Activated CD4-positive, alpha-beta T cell treated with anti-CD3 and anti-CD28 coated beads, Interleukin-2, amount 50 U/mL, for 48 hours (primary cell): ENCODE measurements at regions not wholly inside any gene's neighbourhood (a gene's known extent, or its start where the extent isn't known, plus 50 kb on each side); places are given as distances from the start of the nearest gene placed in this dataset.
"Not testable (repeated sequence)": the region's sequence is repeated elsewhere in the genome, so short reads cannot be mapped to it uniquely, and the experiment has no call there.

Experiments used
- DNase-seq, 2 experiments: peaks; one replicate each; pipeline ENCODE4 v3.0.0-alpha.2; 2020

DNA sequence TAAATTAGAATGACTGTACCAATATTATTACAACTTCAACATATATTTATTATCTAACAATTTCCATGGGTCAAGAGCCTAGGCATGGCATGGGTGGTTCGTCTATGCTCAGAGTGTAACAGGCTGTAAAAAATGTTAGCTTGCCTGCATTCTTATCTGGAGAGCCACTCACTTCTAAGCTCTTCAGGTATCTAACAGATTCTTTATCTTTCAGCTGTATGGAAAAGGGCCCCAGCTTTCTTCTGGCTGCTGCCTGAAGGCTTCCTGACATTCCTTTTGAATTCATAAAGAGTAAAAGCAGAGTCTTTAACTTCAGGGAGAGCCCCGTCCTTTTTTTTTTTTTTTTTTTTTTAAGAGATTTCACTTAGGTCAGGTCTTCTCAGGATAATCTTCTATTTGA is 648.8 kb downstream of the NXPH1 start:
- no peak for DNase-seq

GRCh38 chr7:9083837-9084236 is 650.4 kb downstream of the NXPH1 start:
- DNase-seq, result no peak

- no peak for DNase-seq
These were observed 657.9 kb downstream of the NXPH1 start for GRCh38 chr7:9091282-9091681.

DNA sequence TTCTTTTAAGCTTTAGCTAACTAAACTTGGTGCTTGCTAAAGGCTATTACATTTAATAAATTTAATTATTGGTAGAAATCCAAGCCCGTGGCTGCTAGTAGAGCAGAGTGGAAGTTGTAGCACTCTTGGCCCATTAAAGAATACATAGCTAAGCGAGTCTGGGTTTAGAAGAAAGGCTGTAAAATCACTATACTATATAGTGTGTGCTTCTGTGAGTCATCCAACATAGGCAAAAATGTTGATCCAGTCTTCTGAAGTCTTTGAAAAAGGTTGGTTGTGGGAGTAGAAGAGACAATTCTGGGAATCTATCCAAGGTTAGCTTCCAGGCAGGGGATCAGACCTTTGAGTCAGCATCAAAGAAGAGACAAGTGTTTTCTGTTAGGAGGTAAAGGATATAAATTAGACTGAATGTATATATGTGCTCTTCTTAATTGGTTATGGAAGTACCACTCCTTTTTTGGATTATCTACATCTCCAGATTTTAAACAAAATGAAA is 664.2 kb downstream of the NXPH1 start:
- no peak for DNase-seq

DNA sequence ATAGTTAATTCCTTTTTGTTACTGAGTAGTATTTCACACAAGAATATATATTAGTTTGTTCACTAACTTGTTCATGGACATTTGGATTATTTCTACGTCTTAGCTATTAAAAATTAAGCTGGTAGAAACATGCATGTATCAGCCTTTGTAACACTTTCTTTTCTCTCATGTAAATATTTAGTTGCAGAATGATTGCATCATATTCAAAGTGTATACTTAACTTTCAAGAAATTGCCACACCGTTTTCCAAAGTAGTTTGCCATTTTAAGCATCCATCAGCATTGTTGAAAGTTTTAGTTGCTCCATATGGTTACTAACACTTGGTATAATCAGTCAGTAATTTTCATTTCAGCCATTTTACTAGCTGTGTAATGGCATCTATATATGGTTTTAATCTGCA is 666.9 kb downstream of the NXPH1 start:
- DNase-seq, result no peak

GRCh38 chr7:9102846-9103245 is 669.4 kb downstream of the NXPH1 start:
- no peak for DNase-seq

DNA sequence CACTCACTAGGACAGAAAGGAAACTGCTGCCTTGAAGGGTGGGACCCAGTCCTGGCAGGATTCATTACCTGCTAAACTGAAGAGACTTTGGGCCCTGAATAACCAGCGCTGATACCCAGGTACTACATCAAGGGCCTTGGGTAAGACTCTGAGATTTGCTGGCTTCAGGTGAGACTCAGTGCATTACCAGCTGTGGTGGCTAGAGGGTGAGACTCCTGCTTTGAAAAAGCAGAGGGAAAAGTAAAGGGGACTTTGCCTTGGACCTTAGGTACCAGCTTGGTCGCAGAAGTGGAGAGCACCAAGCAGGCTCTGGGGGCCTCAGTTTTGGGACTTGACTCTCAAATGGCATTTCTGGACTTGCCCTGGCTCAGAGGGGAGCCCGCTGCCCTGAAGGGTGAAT is 673.3 kb downstream of the NXPH1 start:
- no peak for DNase-seq

- no peak for DNase-seq
These were observed 686.9 kb downstream of the NXPH1 start for GRCh38 chr7:9120331-9120730.

DNA sequence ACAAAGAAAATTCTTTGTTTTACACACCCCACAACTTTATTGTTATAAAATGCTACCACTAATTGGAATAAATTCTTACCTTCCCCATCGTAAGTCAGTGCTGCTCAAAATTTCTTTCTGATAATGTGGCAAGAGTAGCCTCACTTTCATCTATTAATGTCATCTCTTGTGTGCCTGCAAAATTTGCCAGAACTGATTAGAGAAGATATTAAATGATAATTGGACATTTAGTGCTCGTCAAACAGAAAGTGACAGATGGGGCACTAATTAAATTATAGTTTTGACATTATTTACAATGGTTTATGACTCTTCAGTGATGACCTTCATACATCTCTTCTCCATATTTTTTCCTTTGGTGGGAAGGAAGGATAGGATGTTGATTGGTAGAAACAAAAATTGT is 690.9 kb downstream of the NXPH1 start:
- no peak for DNase-seq

GRCh38 chr7:9125246-9125645 is 691.8 kb downstream of the NXPH1 start:
- DNase-seq, result no peak

DNA sequence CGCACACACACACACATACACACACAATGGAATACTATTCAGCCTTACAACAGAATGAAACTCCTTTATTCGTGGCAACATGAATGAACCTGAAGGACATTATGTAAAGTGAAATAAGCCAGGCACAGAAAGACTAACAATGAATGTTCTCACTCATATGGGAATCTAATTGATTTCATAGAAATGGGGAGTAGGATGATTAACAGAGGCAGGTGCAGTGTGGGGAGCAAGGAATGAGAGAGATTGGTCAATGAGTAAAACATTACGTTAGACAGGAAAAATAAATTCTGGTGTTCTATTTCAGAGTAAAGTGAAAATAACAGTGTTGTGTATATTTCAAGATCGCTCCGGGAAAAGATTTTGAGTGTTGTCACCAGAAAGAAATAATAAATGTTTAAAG is 694.5 kb downstream of the NXPH1 start:
- no peak for DNase-seq

DNA sequence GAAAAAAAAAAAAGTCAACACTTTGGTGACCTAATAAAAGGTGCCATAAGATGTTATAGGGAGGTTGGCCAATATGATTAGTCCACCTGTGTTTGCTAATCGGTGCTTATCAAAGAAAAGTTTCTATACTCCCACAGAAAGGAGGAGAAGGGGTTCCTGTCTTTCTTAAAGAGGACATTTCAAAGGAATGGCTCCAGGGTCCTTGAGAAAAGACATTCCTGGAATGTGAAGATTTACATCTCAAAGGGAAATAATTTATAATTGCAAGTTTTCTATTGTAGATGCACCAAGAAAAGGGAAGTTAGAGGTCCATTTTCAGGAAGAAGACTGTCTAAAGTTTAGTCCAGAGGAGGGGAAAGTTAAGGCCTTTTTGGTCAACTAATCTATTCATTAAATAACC is 715.3 kb downstream of the NXPH1 start:
- no peak for DNase-seq

GRCh38 chr7:9149499-9150082 is 716.2 kb downstream of the NXPH1 start:
- no peak for DNase-seq

DNA sequence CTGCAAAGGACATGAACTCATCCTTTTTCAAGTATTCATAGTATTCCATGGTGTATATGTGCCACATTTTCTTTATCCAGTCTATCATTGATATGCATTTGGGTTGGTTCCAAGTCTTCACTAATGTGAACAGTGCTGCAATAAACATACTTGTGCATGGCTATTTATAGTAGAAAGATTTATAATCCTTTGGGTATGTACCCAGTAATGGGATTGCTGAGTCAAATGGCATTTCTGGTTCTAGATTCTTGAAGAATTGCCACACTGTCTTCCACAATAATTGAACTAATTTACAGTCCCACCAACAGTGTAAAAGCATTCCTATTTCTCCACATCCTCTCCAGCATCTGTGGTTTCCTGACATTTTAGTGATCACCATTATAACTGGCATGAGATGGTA is 730.3 kb downstream of the NXPH1 start:
- DNase-seq, result not testable (repeated sequence)

GRCh38 chr7:9175871-9176270 is 742.5 kb downstream of the NXPH1 start:
- DNase-seq, result no peak

GRCh38 chr7:9181356-9181755 is 747.9 kb downstream of the NXPH1 start:
- DNase-seq, result no peak

- DNase-seq, result no peak
These were observed 753.3 kb downstream of the NXPH1 start for GRCh38 chr7:9186730-9187129.

- no peak for DNase-seq
These were observed 756.3 kb downstream of the NXPH1 start for GRCh38 chr7:9189703-9190102.

- no peak for DNase-seq
These were observed 759.6 kb downstream of the NXPH1 start for GRCh38 chr7:9192969-9193368.

- DNase-seq, result no peak
These were observed 767.2 kb downstream of the NXPH1 start for GRCh38 chr7:9200626-9201025.

- no peak for DNase-seq
These were observed 768.5 kb downstream of the NXPH1 start for GRCh38 chr7:9201928-9202327.

DNA sequence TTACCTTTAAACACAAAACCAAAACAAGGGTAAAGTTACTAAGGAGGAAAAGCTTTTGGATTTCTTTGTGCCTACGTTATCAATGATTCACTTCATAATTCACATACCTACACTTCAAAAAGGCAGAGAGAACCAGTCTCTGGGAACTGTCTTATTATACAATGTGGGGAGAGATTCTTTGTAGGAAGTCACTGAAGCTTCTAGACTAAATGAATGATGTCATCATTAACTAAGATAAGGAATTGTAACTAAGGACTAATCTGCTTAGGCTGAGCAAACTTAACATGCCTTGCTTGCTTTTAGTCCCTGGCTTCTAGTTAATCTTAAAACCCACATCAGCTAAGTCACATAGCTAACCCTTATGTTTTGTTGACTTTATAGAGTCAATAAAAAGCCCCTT is 771.2 kb downstream of the NXPH1 start:
- DNase-seq, result no peak

DNA sequence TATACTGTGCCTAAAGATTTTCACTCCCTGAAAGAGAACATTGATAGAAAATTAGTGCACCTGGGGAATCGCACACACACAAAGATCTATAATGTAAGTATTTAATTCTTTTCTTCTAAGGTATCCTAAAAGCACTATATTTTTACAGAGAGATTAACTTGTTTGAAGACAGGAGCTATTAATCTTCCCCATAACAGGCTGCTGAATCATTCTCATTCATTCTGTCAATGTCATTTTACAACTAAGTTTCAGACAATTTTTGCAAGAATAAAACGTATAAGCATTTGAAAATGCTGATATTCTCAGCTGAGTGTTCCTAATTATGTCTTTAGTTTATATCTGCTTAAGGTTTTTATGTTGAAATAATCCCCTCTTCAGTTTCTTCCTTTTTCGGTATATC is 776.7 kb downstream of the NXPH1 start:
- DNase-seq, result no peak

DNA sequence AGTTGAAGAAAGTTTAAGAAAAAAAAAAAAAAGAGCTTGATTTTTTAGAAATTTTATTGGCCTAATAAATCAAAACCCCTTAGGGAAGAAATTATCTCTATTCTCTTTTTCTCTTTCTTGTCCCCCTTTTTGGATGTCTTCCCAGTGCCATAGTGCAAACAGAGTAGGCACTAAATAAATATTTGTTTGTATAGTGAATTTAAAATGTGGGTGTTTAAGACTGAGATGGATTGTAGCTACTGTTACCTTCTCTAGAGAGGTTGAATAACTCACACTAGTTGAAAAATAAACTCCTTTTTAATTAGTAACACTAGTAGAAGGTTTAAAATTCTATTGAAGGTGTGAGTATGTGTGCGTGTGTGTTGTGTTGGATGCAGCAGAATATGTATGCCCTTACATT is 783.8 kb downstream of the NXPH1 start:
- DNase-seq, result no peak

GRCh38 chr7:9226500-9226899 is 793.1 kb downstream of the NXPH1 start:
- DNase-seq, result no peak
